Adipocyte (in vitro differentiated cells): ENCODE measurements at regions not wholly inside any gene's neighbourhood (a gene's known extent, or its start where the extent isn't known, plus 50 kb on each side); places are given as distances from the start of the nearest gene placed in this dataset.
A peak's percentile ranks its signal among the peaks of the same experiment; 100 is the strongest.

Source experiments
- DNase-seq: peaks from one replicate; pipeline ENCODE4 v3.0.0-alpha.2; 2015; ENCODE audit warnings: low read depth
- H3K27me3 ChIP-seq: replicated peaks from 2 replicates; pipeline ENCODE4 v1.7.0; 2013; ENCODE audit warnings: mild to moderate bottlenecking, low read length, moderate library complexity; ENCODE audit not compliant: control insufficient read depth, insufficient read depth
- H3K36me3 ChIP-seq: 2 replicates; pipeline ENCODE4 v1.7.0; 2013; ENCODE audit warnings: low read length, mild to moderate bottlenecking, moderate library complexity; ENCODE audit not compliant: control insufficient read depth, insufficient read depth, severe bottlenecking
- H3K4me1 ChIP-seq: 2 replicates; pipeline ENCODE4 v1.7.0; 2013; ENCODE audit warnings: mild to moderate bottlenecking, low read length, moderate library complexity; ENCODE audit not compliant: control insufficient read depth, insufficient read depth
- H3K4me3 ChIP-seq: 2 replicates; pipeline ENCODE4 v1.7.0; 2013; ENCODE audit warnings: mild to moderate bottlenecking, low read length, moderate library complexity
- H3K9ac ChIP-seq: 2 replicates; pipeline ENCODE4 v1.7.0; 2013; ENCODE audit warnings: mild to moderate bottlenecking, low read length, moderate library complexity
- H3K9me3 ChIP-seq: 2 replicates; pipeline ENCODE4 v1.7.0; 2013; ENCODE audit warnings: mild to moderate bottlenecking, low read length, moderate library complexity; ENCODE audit not compliant: control insufficient read depth

DNA sequence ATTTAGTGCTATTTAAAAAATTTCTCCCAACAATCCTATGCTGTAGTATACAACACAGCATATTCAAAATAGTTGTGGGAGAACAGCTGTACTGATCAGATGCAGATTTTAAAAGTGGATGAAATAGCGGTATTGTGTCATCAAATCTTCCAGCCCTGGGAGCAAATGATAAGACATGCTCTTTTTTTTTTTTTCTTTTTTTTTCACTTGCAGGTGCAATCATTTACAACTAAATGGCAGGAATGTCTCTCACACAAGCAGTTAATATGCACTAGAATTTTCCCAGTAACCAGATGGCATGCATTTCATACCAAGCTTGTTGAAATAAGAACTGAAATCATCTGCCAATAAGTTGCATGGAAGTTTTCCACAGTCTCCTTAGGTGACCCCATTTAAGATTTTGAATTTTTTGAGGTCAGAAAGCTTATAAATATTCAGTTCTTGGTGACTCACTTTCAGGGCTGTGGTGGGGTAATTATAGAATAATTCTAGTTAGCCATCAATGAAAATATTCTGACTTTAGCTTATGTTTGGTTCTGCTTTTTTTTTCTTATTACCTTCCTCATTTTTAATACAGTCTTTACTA lies 623.9 kb upstream of the NR5A2 start:
- peak; percentile 90 for DNase-seq
- no peaks in the 10 kb centered on the region for H3K27me3 ChIP-seq
- no peak overlapping the region for H3K4me3 ChIP-seq
- peaks cover 3% of the 10 kb centered on the region for H3K4me1 ChIP-seq
- H3K36me3 ChIP-seq, result no peaks in the 10 kb centered on the region
- H3K9me3 ChIP-seq, result no peaks in the 10 kb centered on the region
- H3K9ac ChIP-seq, result no peak overlapping the region

DNA sequence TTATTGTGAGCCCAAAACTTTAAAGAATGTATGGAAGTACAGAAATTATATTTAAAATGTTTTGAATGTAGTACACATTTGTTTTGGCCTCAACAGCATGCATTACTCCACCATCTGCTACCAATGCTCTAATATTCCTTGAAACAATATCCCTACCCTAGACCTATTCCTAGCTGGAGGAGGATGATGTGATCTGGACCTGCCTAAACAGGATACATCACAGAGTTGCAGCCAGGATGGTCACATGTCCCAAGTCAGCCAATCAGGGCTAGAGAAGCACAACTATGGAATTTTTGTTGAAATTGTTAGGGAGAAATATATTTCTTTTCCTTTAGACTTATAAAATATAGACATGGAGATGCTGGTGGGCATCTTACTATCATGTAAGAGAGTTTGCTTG lies 623.3 kb upstream of the NR5A2 start:
- Histone ChIP-seq H3K9me3 (no peaks in the 10 kb centered on the region), H3K4me1 (peaks cover 3% of the 10 kb centered on the region), H3K9ac (no peak overlapping the region), H3K27me3 (no peaks in the 10 kb centered on the region), H3K36me3 (no peaks in the 10 kb centered on the region), H3K4me3 (no peak overlapping the region)
- DNase-seq, result peak; percentile 78

DNA sequence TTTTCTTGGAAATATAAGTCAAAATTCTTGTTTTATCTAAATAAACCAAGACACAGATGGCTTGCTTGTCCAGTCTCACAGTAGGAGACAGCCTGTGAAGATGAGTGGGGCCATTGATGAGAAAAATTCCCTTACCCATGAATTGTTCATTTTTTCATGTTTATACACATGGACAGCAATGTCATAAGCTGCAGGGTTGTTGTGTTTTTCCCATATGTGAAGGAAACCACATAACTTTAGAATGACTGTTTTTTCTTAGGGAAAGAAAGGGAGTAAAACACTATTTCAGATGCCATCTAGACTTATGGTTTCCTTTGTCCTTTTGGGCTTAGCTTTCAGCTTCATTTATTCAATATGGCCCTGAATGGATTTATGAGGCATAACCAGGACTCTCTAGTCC lies 622.5 kb upstream of the NR5A2 start:
- H3K9ac ChIP-seq, result no peak overlapping the region
- no peaks in the 10 kb centered on the region for H3K27me3 ChIP-seq
- DNase-seq, result peak; percentile 43

DNA sequence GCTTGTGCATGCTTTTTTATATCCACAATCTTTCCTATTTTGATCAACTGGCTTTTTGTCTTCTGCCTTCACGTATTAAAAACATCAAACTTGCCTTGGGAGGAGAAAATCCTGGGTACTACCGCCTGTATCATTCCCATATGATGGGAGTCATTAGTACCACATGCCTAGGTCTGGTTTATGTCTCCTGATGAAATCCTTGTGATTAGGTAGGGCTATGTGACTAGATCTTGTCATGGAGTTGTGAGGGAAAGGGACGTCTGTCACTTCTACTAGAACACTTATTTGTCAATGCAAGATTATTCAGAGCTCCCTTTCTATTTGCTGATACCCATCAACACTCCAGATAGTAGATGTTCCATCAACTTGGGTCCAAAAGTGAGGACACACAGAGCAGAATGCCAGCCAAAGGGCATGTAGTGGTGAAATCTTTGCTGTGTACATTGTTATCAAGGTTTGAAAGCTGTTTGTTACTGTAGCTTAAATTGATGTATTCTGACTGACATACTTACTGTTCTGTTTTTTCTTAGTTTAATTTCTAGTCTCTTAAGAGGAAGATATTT lies 621.8 kb upstream of the NR5A2 start:
- Histone ChIP-seq H3K4me3 (no peak overlapping the region), H3K27me3 (no peaks in the 10 kb centered on the region), H3K4me1 (peaks cover 3% of the 10 kb centered on the region), H3K9me3 (no peaks in the 10 kb centered on the region), H3K36me3 (no peaks in the 10 kb centered on the region), H3K9ac (no peak overlapping the region)
- no peak for DNase-seq

More for the DNA sequence above, 622.5 kb upstream of the NR5A2 start:
- peaks cover 3% of the 10 kb centered on the region for H3K4me1 ChIP-seq
- no peak overlapping the region for H3K4me3 ChIP-seq
- H3K9me3 ChIP-seq, result no peaks in the 10 kb centered on the region
- H3K36me3 ChIP-seq, result no peaks in the 10 kb centered on the region

DNA sequence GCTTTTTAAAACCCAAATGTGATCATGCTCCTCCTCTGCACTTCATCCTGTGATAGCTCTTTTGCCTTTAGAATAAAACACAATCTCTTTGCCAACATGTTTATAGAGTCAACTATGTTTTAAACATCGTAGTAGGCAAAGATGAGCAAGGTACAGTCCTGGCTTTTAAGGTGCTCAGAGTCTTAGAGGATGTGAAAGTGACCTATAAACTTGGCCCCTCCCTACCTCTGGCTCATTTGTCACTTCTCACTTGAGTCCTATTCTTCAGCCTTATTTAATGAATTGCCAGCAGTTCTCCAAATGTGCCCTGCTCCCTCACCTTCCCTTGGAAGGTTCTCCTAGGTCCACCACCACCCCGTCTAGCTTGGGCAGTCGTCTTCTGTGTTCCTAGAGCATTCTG lies 617.0 kb upstream of the NR5A2 start:
- Histone ChIP-seq H3K4me3 (no peak overlapping the region), H3K4me1 (no peaks in the 10 kb centered on the region), H3K9ac (no peak overlapping the region), H3K36me3 (no peaks in the 10 kb centered on the region), H3K9me3 (no peaks in the 10 kb centered on the region), H3K27me3 (no peaks in the 10 kb centered on the region)
- no peak for DNase-seq

DNA sequence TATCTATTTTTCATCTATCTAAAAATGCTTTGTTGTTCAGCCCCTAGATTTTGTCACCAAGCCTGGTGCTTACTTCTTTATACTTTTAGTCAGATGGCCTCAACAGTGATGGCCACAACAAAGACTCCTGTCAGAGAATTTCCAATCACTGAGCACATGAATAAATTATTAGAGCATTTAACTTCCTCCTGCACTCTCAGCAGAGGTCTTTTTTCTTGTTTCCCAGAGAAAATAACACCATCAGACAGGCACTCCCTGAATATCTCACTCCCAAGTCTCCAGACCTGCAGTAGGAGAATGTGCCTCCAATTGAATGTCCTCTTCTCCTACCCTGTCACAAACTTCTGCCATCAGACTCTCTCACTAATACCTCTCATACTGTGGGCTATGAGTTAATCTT lies 616.0 kb upstream of the NR5A2 start:
- DNase-seq, result no peak
- no peaks in the 10 kb centered on the region for H3K4me1 ChIP-seq

DNA sequence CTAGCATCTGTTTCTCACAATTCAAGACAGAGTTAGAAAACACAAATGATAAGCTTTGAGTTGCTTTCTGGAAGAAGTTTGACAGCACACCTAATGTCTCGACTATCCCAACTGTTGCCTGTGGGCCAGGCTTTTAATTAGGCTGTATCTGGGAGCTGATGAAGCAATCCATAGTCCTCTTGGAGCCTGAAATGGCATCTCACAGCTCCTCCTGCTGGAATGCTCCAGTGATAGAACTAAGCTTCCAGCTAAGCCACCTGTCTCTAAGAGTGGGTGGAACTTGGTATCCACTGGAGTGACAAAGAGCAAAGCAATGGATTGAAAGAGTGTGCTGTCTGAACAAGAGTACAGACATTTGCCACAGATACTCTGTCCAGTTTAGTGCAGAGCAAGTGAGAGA lies 605.3 kb upstream of the NR5A2 start:
- Histone ChIP-seq H3K4me3 (no peak overlapping the region), H3K9ac (no peak overlapping the region), H3K36me3 (no peaks in the 10 kb centered on the region), H3K9me3 (peaks cover 4% of the 10 kb centered on the region), H3K27me3 (no peaks in the 10 kb centered on the region), H3K4me1 (no peaks in the 10 kb centered on the region)
- DNase-seq, result peak; percentile 63

More for the DNA sequence above, 616.0 kb upstream of the NR5A2 start:
- H3K9me3 ChIP-seq, result peaks cover 5% of the 10 kb centered on the region
- H3K36me3 ChIP-seq, result no peaks in the 10 kb centered on the region
- no peak overlapping the region for H3K4me3 ChIP-seq
- no peak overlapping the region for H3K9ac ChIP-seq
- no peaks in the 10 kb centered on the region for H3K27me3 ChIP-seq

DNA sequence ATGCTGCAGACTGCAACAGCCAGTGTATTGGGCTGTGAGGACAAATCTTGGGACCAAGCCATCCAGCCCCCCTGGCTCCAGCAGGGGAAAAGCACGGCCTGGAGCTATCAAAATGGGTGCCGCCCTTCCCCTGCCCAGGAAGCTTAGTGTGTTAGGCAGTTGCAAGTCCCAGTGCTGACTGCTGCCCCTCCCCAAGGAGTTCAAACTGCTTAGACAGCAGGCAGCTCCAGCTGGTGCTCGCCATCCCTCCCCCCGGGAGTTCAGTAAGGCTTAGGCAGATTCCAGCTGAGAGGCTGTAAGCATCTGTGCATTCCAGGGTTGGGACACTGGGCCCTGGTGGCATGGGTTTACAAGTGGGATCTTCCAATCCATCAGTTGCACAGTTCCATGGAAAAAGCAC lies 579.6 kb upstream of the NR5A2 start:
- no peaks in the 10 kb centered on the region for H3K4me1 ChIP-seq
- no peak for DNase-seq
- H3K9me3 ChIP-seq, result peaks cover 7% of the 10 kb centered on the region
- no peak overlapping the region for H3K4me3 ChIP-seq
- H3K36me3 ChIP-seq, result no peaks in the 10 kb centered on the region
- no peaks in the 10 kb centered on the region for H3K27me3 ChIP-seq
- no peak overlapping the region for H3K9ac ChIP-seq

DNA sequence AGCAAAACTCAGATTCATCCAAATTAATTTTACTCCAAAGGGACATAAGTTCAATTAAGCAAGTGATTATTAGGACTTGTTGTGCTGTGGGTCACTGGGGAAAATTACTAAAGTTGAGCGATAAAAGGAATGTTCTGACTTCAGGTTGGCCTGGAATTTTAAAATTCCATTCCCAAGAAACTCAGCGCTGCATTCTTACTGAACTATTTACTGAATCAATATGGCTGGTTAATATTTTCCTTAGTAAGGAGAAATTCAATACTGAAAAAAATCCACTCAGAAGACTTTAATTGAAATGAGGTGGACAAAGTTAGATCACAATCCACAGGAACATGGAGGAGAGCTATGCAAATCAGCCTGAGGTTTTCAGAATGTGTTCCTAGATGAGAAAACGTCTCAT lies 578.9 kb upstream of the NR5A2 start:
- H3K9ac ChIP-seq, result no peak overlapping the region
- no peaks in the 10 kb centered on the region for H3K27me3 ChIP-seq
- H3K36me3 ChIP-seq, result no peaks in the 10 kb centered on the region
- DNase-seq, result no peak
- H3K4me1 ChIP-seq, result no peaks in the 10 kb centered on the region
- H3K4me3 ChIP-seq, result no peak overlapping the region
- H3K9me3 ChIP-seq, result no peaks in the 10 kb centered on the region

DNA sequence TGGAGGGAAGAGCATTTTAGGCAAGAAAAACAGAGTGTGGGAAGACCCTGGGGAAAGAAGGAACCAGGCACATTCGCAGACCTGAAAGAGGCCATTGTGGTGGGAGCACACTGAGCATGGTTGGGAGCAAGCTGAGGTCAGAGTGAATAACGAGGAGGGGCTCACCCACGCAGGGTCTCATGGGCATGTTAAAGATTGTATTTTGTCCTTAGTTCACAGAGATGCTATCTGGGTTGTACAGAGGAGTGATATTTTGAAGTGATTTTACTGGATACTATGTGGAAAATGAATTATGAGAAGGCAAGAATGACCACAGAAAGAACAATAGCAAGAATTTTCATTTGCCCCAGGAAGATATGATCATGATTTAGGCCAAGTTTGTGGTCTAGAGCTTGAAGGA lies 578.3 kb upstream of the NR5A2 start:
- no peak overlapping the region for H3K4me3 ChIP-seq
- no peaks in the 10 kb centered on the region for H3K27me3 ChIP-seq
- no peak overlapping the region for H3K9ac ChIP-seq
- H3K9me3 ChIP-seq, result no peaks in the 10 kb centered on the region
- DNase-seq, result no peak
- no peaks in the 10 kb centered on the region for H3K4me1 ChIP-seq
- no peaks in the 10 kb centered on the region for H3K36me3 ChIP-seq

DNA sequence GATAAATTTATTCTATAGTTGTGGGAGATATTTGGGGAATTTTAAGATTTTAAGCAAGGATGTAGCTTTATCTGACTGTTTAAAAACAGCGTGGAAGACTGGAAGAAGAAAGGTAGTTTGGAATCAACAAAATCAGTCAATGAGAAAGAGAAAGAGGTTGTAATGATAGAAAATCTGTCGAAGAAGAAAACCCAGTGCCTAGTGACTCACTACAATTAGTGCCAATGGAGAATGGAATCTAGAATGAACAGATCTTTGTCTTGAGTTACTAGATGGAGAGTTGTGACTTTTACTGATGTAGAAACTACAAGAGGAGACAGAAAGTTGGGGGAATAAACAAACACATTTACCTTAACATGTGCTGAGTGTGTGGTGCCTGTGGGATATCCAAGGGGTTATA lies 577.8 kb upstream of the NR5A2 start:
- DNase-seq, result no peak
- H3K9ac ChIP-seq, result no peak overlapping the region
- no peak overlapping the region for H3K4me3 ChIP-seq
- no peaks in the 10 kb centered on the region for H3K27me3 ChIP-seq
- no peaks in the 10 kb centered on the region for H3K36me3 ChIP-seq
- no peaks in the 10 kb centered on the region for H3K4me1 ChIP-seq
- H3K9me3 ChIP-seq, result no peaks in the 10 kb centered on the region

DNA sequence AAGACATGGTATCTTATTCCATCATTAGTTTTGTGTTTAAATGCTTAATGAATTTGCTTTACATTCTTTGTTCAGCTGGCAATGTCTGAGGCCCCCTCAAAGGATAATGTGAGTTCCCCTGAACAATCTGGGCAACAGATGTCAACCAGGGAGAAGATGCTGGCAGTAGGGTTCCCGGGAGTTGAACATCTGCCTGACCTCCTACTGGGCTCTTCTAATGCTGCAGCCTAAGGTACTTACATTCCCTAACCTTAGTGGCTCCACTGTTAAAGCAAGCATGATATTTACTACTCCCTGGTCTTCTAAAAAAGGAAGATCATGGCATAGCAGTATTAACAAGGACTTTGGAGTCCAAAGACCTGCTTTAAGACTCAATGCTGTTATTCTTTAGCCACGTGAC lies 574.9 kb upstream of the NR5A2 start:
- no peaks in the 10 kb centered on the region for H3K27me3 ChIP-seq
- no peaks in the 10 kb centered on the region for H3K36me3 ChIP-seq
- H3K9me3 ChIP-seq, result no peaks in the 10 kb centered on the region
- no peak overlapping the region for H3K9ac ChIP-seq
- H3K4me1 ChIP-seq, result no peaks in the 10 kb centered on the region
- DNase-seq, result no peak
- no peak overlapping the region for H3K4me3 ChIP-seq
